GM18873 (cell line): ENCODE measurements at regions not wholly inside any gene's neighbourhood (a gene's known extent, or its start where the extent isn't known, plus 50 kb on each side); places are given as distances from the start of the nearest gene placed in this dataset.

ENCODE experiments used
- ATAC-seq: cut with Tn5 transposase; IDR thresholded peaks from one replicate; pipeline ENCODE4 v1.9.1; 2021; ENCODE audit warnings: mild to moderate bottlenecking, moderate library complexity, moderate number of reproducible peaks; ENCODE audit not compliant: unreplicated experiment, low FRiP score

- no peak for ATAC-seq
Measured at GRCh38 chr3:177469216-177469615, 271.9 kb upstream of the TBL1XR1 start.

GRCh38 chr3:177470197-177470941 lies 273.1 kb upstream of the TBL1XR1 start:
- ATAC-seq: no peak

GRCh38 chr3:177471733-177472480 lies 274.6 kb upstream of the TBL1XR1 start:
- ATAC-seq: no peak

GRCh38 chr3:177473184-177473583 lies 275.9 kb upstream of the TBL1XR1 start:
- no peak for ATAC-seq

GRCh38 chr3:177473903-177474302 lies 276.6 kb upstream of the TBL1XR1 start:
- no peak for ATAC-seq

- no peak for ATAC-seq
Measured at GRCh38 chr3:177474652-177475355, 277.5 kb upstream of the TBL1XR1 start.

- no peak for ATAC-seq
Measured at GRCh38 chr3:177475356-177475665, 278.0 kb upstream of the TBL1XR1 start.

GRCh38 chr3:177476495-177476894 lies 279.2 kb upstream of the TBL1XR1 start:
- no peak for ATAC-seq

- ATAC-seq: no peak
Measured at GRCh38 chr3:177476921-177477435, 279.7 kb upstream of the TBL1XR1 start.

- ATAC-seq: no peak
Measured at GRCh38 chr3:177478170-177478867, 281.0 kb upstream of the TBL1XR1 start.

- ATAC-seq: no peak
Measured at GRCh38 chr3:177479630-177480029, 282.3 kb upstream of the TBL1XR1 start.

GRCh38 chr3:177481329-177481728 lies 284.0 kb upstream of the TBL1XR1 start:
- peak; percentile 49 for ATAC-seq

- no peak for ATAC-seq
Measured at GRCh38 chr3:177482048-177482691, 284.9 kb upstream of the TBL1XR1 start.

- no peak for ATAC-seq
Measured at GRCh38 chr3:177483182-177483967, 286.1 kb upstream of the TBL1XR1 start.

- no peak for ATAC-seq
Measured at GRCh38 chr3:177484206-177484605, 286.9 kb upstream of the TBL1XR1 start.

GRCh38 chr3:177484926-177485325 lies 287.6 kb upstream of the TBL1XR1 start:
- ATAC-seq: no peak

- ATAC-seq: no peak
Measured at GRCh38 chr3:177487635-177488186, 290.4 kb upstream of the TBL1XR1 start.

- no peak for ATAC-seq
Measured at GRCh38 chr3:177488740-177489139, 291.5 kb upstream of the TBL1XR1 start.

- ATAC-seq: no peak
Measured at GRCh38 chr3:177490626-177491025, 293.3 kb upstream of the TBL1XR1 start.
